Activated CD8-positive, alpha-beta memory T cell treated with anti-CD3 and anti-CD28 coated beads, Interleukin-2, amount 50 U/mL, for 48 hours (primary cell): ENCODE measurements at regions not wholly inside any gene's neighbourhood (a gene's known extent, or its start where the extent isn't known, plus 50 kb on each side); places are given as distances from the start of the nearest gene placed in this dataset.

Experiments
- DNase-seq: peaks from one replicate; pipeline ENCODE4 v3.0.0-alpha.2; 2020

DNA sequence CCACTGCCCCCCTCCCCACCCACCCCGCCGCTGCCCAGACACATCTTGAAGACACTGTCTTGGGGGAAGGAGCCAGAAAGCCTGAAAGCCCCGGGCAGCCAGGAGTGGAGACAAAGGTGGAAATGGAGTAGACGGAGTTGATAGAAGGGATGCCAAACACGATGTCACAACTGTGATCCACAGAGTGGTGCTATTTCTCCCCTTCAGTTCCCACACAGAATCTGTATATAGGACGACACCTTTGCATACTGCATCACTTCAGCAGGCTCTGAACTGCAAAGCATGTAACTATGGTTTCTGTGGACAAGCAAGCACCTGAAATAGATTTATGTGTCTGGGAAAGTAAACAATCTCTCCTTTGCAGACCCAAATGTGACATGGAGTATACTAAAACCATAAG lies 56.4 kb upstream of the F13A1 start:
- no peak for DNase-seq

DNA sequence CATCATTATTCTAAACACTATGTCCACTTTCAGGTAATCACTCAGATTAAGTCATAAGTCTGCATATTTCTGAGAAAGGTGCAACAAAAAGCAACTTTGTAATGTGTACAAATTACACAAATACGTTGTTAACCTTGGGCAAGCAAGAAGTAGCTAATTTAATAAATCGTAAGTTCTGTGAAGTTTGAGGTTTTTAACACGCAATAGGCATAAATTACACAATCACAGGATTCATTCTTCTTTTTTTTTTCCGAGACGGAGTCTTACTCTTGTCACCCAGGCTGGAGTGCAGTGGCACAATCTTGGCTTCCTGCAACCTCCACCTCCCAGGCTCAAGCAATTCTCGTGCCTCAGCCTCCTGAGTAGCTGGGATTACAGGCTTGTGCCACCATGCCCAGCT lies 57.2 kb upstream of the F13A1 start:
- DNase-seq, result no peak

DNA sequence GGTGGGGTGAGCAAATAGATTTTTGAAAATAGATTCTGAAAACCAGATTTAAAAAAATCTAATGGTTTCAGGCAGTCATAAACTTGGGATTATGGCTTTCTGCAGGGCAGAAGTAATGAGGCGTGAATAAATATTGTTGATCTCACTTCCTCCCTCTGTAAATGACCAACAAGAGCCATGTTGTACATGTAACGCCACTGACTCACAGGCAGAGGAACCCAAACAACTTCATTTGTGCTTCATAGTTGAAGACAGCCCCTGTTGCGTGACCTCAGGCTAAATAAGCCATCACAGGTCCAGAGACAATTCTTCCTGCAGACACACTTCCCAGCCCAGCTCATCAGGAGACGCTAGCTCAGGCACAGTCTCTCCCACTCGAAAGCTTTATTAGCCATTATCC lies 59.1 kb upstream of the F13A1 start:
- DNase-seq, result no peak

DNA sequence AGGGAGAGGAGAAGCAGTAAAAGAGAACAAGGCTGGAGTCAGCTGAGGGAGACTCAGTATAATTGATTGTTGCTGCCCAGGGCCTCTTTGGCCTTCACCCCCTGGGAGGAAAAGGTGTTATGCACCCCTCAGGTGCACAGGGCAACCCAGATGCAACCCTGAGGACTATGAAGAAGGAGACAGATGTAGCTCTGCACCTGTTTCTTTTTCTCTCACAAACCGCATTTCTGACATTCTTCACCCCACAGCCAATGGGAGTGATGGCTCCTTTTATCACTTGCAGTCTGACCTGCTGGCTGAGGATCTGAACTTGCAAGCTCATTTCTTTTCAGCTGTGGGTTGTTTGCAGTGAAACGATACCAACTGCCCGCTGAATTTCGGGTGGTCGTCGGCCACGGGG lies 64.1 kb upstream of the F13A1 start:
- no peak for DNase-seq

DNA sequence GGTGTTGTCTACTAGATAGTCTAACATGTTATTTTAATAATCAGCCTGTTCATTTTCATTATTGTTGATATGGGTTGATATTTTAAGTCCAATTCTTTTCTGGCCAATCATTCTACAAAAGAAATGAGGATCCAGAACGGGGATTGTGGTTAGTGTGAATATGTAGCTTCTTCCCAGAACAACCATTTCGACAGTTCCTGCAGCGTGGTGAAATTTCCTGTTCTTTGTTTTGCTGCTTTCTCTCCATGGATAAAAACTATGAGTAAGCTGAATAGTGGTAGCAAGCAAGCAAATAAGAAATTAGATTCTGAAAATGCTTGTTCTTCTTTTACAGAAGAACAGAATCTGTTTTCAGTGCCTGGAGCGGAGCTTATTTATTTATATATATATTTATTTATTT lies 65.5 kb upstream of the F13A1 start:
- no peak for DNase-seq

DNA sequence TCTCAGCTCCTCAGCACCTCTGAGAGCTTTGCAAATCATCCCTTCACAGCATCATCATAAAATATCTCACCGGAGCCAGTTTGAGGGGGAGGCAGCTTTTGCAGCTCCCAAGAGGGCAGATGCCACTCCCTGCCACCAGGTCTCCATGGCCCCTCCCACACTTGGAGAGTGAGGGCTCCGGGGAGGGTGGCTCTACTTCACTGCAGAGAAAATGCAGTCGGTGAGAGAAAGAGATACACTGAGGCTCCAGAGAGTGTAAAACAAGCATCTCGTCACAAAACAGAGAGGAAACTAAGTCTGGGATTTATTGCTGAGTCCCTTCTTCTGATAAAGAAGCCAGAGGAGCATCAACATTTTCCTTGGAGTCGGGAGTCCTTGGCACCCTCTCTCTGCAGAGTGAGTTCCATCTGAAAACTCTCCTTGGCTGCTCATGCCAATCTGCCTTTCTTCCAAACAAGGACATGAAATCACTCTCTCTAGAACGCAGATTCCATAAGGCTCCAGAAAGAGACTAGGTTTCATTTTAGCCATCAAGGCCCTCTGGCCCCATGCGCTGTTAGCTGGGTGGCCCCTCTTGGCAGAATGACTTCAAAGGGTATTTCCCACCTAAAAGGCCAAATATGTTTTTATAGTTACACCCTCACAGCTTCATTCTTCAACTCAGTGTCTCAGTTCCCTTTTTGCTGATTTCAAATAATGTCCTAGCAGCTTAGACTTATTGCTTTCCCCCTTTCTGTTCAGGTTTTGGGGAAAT lies 70.6 kb upstream of the F13A1 start:
- DNase-seq, result no peak

DNA sequence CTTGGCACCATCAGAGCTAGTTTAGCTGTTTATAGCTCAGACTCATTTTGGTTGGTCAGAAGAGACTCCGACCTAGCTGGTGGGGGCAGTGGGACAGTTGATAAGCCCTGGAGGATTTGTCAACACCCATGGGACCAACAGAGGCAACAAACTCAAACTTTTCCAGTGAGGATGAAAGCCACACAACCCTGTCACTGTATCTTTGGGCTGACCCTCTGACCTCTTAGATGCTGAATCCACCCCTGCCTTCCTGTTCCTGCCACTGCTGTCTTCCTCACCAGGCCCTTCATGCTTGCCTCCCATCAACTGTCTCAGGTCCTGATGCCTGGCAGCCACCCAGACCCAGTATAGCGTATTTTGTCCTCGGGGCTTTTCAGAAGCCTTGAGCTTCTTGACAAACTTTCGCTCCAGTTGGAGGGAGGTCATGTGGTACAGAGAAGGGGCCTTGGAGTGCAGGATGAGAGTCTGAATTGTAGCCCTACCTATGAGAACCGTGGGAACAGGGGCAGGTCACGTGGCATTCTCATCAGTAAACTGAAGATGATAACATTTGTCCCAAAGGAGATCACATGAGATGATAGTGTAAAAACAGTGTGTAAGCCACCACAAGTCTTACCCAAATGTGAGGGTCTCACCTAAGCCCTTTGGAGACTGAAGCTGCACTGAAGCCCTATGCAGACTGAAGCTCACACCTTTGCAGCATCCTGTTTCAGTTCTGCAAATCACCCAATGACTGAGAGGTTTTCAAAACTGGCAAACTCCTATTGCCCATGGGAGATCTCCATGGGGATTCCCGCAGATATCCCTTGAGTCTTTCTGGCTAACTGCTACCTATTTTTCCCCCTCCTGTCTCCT lies 72.0 kb upstream of the F13A1 start:
- no peak for DNase-seq

DNA sequence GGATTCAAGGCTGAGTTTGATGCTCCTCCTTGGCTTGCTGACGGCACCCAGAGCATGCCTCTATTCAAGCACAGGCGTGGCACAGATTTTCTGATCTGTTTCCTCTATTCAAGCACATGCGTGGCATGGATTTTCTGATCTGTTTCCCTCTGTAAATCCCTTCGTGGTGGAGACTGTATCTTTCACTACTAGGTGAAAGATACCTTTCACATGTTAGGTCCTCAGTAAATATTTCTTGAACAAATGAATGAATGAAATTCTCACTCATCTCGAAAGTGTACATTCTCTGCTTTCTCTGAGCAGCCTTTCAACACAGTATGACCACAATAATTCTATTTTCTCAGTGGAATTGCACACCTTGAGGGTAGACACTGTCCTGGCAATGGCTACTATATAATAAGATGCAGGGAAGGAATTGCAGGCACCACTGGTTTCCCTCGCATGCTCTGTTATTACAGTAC lies 72.6 kb upstream of the F13A1 start:
- no peak for DNase-seq

DNA sequence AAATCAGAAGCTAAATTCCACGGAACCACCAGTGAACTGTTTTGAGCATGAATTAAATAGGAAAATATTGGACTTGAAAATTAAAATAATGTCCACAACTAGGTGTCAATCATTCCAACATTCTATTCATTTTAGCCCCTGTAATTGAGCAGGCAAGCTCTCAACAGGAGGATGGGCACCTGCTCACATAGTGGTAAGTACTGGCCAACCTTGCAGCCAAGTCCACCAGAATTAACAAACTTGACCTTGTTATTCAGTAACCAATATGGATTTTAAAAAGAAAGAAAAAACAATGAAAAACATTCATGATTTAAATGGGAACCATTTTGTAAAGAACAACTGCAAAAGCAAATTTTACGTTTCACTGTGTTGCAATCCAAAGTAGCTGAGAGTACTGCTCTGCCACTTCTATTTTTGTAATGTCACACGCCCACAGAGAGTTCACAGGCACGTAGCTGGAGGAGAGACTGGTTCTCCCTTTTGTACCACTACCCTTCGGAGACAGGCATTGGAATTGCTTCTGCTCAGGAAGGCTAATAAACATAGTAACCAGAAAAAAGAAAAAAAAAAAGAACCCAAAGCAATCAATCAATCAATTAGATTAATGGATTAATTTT lies 75.2 kb upstream of the F13A1 start:
- no peak for DNase-seq

DNA sequence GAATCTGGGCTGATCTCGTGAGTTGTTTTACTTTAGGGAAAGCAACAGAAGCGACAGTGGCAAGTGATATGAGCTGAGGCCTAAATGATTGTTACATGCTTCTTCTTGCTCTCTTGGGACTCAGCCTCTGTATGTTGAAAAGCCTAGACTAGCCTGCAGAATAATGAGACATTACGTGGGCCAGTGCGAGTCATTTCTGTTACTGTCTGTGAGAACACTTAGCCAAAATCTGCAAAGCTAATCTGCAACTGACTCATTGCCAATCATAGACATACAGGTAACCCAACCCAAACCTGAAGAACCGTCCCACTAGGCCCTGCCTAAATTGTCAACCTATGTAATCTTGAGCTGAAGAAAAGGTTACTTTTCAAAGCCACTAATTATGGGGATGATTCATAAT lies 77.4 kb upstream of the F13A1 start:
- no peak for DNase-seq

DNA sequence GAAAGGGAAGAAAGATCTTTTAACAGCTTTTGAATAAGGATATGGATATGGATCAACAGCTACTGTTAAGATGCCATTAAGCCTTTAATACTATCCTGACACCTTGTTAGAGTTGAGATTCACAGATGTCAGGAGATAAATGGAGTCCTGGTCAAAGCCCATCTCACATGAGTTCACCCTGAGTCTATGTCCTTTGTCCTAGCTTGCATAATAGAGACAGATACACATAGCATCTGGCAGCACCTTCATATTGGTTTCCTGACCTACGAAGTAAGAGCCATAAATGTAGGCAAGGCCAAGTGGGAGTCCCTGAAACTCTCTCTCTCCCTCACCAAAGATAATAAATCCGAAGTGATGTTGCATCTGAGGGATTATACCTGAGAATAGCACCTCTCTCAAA lies 79.1 kb upstream of the F13A1 start:
- no peak for DNase-seq

DNA sequence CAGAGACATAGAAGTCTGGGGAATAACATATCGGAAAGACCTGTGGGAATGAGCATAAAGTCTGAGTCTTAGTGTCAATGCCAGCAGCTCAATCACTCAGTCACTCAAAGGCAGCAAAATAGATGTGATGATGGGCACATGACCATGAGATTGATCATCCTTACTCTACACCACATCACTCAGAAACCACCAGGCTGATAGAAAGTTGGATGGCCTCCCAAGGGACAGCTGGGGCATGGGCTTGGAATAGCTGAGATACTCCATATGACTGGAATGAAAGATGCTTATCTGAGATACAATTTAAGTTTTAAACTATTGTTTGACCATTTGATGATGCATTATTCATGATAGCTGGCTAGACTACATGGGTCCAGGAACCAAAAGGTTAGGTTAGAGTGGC lies 80.9 kb upstream of the F13A1 start:
- no peak for DNase-seq

DNA sequence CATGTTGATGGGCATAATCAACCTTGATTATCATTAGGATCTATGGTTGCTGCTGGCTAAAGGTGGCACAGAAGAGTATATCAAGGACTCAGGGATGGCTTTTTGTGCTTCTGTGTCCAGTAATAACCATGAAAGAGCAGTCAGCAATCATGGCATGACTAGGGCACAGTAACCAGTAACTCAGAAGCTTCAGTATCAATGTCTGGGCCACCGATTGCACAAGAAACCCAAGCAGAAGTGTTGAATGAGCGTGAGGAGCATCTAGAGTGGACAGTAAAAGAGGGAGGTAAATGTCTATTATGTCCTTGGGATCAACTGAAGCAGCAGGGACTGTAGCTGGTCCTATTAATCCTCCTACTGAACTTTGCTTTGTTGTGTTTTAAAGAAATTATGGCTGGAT lies 81.5 kb upstream of the F13A1 start:
- DNase-seq, result no peak

DNA sequence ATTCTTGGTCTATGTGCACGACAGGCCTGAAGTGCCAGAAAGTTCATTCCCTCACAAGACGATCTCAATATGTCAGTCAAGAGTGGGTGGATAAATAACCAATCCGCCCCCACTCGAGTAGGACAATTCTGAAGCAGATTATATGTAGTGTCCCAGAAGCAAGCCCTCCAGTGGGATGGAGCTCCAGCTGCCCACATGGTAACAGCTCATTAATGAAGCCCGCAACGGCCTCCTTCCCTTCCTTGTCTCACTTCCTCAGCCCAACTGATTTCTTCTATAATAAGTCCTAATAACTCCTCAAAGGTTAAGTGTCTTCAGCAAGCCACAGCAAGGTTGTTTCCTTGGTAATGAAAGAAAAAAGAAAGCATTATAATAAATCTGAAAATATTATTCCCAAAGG lies 82.1 kb upstream of the F13A1 start:
- no peak for DNase-seq

DNA sequence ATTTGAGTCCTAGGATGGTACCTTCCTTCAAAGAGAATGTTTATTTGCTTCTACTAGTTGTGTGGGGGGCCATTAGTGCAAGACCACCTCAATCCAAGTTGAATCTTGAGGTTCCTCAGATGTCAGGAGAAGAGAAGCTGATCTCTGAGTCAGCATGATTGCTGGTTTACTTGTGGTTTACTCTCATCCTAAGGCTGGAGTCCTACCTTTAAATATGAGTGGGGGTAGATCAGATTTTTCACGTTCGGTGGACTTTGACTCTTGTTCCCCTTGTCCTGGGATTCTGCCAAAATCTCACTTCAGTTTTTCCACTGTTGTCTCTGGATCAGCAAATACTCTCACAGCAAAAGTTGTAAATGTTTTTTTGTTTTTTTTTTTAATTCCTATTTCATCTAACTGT lies 84.6 kb upstream of the F13A1 start:
- DNase-seq, result no peak

DNA sequence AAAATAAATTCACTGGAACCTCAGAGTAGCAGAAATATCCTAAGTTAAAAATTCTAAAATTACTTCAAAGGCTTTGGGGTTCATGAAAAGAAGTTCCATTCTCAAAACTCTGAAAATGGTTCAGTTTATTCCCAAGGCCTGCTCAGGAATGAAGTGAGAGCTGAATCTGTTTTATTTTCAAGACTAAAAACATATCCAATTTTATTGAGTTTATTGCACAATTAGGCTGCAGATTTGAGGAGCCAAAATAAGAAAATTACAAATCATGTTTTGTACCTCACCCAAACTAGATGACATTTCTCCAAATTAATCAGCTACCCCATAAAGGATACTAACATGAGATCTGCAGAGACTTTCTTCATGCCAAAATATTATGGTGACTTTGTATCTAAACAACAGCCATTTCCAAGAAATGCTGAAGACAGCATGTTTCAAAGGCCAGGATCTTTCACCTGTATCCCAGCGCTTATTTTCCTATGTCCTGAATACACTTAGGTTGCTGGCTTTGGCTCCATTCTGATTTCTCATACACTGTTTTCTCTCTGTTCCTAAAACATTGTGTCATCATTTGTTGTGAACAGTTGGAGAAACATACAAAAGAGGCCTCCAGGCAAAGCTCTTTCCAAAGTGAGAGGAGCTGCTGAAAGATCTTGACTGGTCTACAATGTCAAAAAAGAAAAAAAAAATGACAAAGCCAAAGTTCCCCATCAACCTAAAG lies 85.7 kb upstream of the F13A1 start:
- no peak for DNase-seq

DNA sequence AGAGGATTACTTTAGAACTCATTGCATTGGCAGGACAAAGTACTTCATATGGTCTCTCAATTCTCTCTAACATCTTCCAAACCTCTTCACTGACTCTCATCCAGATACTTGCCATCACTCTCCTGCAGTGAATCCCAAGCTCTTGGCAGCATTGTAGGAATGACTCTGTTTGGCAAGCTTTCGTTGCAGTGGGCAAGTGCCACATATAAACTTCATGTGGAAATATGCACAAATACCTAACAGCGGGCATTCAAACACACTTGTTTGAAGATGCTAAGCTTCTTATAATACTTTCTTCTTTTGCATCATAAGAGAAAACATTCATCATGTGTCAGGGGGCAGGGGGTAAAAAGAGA lies 86.2 kb upstream of the F13A1 start:
- no peak for DNase-seq

DNA sequence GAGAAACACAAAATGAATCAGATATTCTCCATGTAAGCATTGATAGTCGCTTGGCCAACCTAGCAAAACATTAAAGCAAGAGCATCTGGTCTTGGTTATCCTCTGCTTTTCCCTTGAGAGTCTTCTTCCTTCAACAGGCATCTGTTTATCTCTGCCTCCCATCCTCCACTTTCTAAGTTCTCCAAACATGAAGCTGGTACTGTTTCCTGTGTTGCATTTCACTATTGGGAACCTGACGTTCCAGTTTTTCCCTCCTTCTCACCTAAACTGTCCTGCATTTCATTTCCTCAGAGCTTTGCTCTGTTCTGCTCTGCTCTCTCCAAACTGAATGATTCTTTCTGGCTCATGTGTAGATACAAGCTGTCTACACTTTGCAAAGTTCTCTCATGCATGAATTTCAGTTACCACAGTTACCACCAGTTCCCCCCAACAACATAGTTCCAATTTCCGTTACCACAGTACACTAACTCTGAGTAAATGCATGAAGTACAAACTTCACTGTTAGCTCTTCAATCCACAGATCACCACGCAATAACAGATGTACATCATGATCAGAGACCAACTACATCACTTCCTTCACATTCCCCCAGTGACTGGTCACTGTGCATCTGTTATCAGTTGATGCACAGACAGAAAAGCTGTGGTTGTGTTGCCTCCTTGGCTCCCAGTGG lies 86.7 kb upstream of the F13A1 start:
- DNase-seq, result no peak

DNA sequence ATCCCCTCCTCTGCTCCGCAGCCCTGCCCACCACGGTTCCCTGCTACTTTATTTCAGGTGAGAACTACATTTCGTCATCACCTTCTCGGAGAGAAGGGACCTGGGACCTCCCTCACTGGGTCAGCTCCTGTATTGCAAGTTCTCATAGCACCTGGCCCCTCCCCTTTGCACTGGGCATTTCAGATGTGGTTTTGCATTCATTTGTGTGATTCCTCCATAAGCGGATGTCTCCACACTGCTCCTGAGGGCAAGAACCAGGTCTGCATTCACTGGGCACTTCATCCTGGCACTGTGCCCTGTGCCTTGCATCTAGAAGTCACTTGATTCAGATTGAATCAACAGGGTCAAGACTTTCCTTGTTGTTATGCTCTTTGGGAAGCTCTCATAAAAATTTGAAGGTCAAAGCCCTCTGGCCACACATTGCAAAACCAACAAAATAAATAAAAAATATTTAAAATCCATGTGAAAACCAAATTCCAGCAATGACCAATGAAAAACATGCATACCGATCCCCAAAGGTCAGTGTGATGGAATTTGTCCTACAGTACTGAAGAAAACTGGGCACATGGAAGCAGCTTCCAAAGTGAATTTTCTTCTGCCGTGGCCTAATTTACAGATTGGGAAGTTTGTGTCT lies 89.1 kb upstream of the F13A1 start:
- no peak for DNase-seq

DNA sequence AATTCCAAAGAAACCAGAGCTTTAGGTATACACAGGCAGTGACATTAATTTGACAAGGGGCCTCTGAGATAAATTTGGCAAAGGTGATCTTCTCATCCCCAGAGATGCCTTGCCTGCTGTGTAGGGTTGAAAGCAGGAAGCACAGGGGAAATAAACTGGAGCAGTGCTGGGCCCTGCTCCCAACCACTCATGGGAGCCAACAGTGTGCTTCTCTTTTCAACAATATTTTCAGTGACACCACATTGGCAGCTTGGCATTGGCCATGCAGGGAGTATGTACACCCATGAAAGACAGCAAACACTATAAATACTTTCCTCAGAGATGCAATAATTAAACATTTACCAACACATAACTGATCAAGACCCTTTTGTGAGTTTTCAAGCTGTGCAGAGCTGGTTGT lies 90.7 kb upstream of the F13A1 start:
- DNase-seq, result no peak

DNA sequence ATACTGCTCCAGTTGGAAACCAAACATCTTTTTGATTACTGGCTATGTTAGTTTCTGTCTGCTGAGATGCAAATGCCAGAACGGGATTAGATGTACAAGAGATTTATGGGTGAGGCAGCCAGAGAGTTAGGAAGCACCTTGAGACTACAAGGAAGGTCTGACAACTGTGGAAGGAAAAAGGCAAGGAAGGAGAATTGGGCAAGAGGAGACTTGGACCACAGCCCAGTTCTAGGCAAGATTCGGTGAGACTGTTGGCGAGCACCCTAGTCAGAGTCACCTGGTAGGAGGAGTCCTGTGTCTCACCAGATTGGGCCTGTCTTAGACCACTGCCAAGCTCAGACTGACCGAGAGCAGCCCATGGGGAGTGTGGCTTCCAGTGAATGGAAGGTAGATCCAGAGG lies 91.8 kb upstream of the F13A1 start:
- no peak for DNase-seq

DNA sequence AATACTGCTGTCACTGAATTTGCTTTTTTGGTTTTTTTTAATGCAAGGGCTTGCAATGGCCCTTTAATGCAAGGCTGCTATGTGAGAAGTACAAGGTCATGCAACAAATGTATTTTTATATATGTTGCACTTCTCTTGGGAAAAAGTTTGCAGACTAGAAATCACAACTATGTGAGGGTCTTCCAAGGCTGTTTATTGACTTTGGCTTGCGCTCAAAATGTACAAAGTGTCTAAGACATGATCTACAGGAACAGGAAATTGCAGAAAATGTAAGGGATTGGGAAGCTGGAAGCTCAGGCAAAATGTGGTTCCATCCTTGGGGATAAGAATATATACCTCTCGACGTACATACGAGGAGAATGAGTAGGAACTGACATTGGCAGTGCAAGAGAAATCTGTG lies 92.2 kb upstream of the F13A1 start:
- DNase-seq, result no peak
